Mesodermal cell (in vitro differentiated cells): ENCODE measurements at regions not wholly inside any gene's neighbourhood (a gene's known extent, or its start where the extent isn't known, plus 50 kb on each side); places are given as distances from the start of the nearest gene placed in this dataset.
"Not testable (repeated sequence)": the region's sequence is repeated elsewhere in the genome, so short reads cannot be mapped to it uniquely, and the experiment has no call there.

Experiments
- H3K27ac ChIP-seq: 2 replicates; pipeline ENCODE4 v1.7.0; 2013; ENCODE audit warnings: mild to moderate bottlenecking, low read depth, low read length, moderate library complexity; ENCODE audit not compliant: severe bottlenecking
- H3K36me3 ChIP-seq: 2 replicates; pipeline ENCODE4 v1.7.1; 2013; ENCODE audit warnings: mild to moderate bottlenecking, low read length, moderate library complexity; ENCODE audit not compliant: control insufficient read depth, insufficient read depth
- H3K4me1 ChIP-seq: one replicate; pipeline ENCODE4 v1.7.1; 2013; ENCODE audit warnings: mild to moderate bottlenecking, low read length; ENCODE audit not compliant: insufficient read depth, control insufficient read depth, poor library complexity, severe bottlenecking
- H3K4me3 ChIP-seq: 2 replicates; pipeline ENCODE4 v1.7.0; 2013; ENCODE audit warnings: low read length, control low read depth, mild to moderate bottlenecking; ENCODE audit not compliant: insufficient read depth, poor library complexity, severe bottlenecking; ENCODE audit errors: extremely low read depth
- H3K9me3 ChIP-seq: 2 replicates; pipeline ENCODE4 v1.7.1; 2013; ENCODE audit warnings: mild to moderate bottlenecking, low read length, moderate library complexity; ENCODE audit not compliant: control insufficient read depth
- WGBS, 2 experiments: methylation state at CpG; one replicate each; pipeline ENCODE4 v1.1.5; 2013; ENCODE audit warnings: missing lambda C conversion rate in 2 of 2; ENCODE audit not compliant: insufficient coverage in 2 of 2; 5-methylcytosine and 5-hydroxymethylcytosine counted together

GRCh38 chr11:129557421-129557820, 181.8 kb downstream of the BARX2 start:
- no peaks in the 10 kb centered on the region for H3K9me3 ChIP-seq
- 76 to 77% methylated on average over 2 to 4 of the region's 4 CpGs for WGBS, 2 experiments

DNA sequence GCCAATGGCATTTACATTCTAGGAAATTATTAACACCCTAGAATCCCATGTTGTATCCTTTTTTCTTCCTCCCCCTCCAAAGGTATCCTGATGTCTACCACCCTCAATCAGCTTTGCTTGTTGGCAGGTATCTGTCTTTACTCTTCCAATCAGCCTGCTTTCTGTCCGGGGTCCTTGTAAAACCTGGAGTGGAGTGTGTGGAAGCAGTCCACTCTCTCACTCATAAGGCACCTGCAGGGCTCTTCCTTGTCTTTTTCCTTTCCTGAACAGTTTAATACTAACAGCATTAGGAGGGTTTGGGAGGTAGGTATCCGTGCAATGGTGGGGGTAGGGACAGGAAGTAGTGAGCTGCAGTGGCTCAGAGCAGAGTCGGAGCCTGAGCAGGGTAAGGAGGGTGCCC, 193.4 kb downstream of the BARX2 start:
- Histone ChIP-seq H3K9me3 (no peaks in the 10 kb centered on the region), H3K27ac (no peak overlapping the region), H3K36me3 (no peaks in the 10 kb centered on the region), H3K4me3 (no peak overlapping the region), H3K4me1 (no peaks in the 10 kb centered on the region)
- WGBS, 2 experiments, result 89 to 100% methylated on average over 3 of the region's 3 CpGs

More at GRCh38 chr11:129557421-129557820, 181.8 kb downstream of the BARX2 start:
- Histone ChIP-seq H3K27ac (no peak overlapping the region), H3K4me3 (no peak overlapping the region), H3K36me3 (no peaks in the 10 kb centered on the region), H3K4me1 (peaks cover 8% of the 10 kb centered on the region)

DNA sequence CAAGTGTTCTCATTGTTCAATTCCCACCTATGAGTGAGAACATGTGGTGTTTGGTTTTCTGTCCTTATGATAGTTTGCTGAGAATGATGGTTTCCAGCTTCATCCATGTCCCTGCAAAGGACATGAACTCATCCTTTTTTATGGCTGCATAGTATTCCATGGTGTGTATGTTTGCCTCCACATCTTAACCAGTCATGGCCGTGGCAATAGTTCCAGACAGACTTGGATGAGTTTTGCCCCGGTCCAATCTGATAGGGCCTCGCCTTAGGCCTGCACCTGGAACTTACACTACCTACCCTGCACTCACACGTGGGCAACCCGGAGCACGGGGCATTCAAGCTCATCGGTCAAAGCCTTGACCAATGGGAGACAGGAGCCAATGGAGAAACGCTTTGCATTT, 197.0 kb downstream of the BARX2 start:
- H3K9me3 ChIP-seq, H3K36me3 ChIP-seq, H3K27ac ChIP-seq, H3K4me1 ChIP-seq, H3K4me3 ChIP-seq: not testable (repeated sequence)
- 90 to 96% methylated on average over 8 of the region's 8 CpGs for whole genome bisulfite sequencing, 2 experiments

- Histone ChIP-seq H3K4me1 (no peaks in the 10 kb centered on the region), H3K27ac (no peak overlapping the region), H3K9me3 (peaks cover 2% of the 10 kb centered on the region), H3K36me3 (no peaks in the 10 kb centered on the region), H3K4me3 (no peak overlapping the region)
- 86 to 96% methylated on average over 7 to 12 of the region's 13 CpGs for WGBS, 2 experiments
These were observed 197.5 kb downstream of the BARX2 start for GRCh38 chr11:129573161-129573560.

- WGBS, 2 experiments, result 89 to 96% methylated on average over 13 of the region's 13 CpGs
- no peak overlapping the region for H3K4me3 ChIP-seq
- no peak overlapping the region for H3K27ac ChIP-seq
- H3K9me3 ChIP-seq, result peaks cover 2% of the 10 kb centered on the region
- no peaks in the 10 kb centered on the region for H3K4me1 ChIP-seq
- H3K36me3 ChIP-seq, result no peaks in the 10 kb centered on the region
These were observed 198.8 kb downstream of the BARX2 start for GRCh38 chr11:129574431-129574830.

DNA sequence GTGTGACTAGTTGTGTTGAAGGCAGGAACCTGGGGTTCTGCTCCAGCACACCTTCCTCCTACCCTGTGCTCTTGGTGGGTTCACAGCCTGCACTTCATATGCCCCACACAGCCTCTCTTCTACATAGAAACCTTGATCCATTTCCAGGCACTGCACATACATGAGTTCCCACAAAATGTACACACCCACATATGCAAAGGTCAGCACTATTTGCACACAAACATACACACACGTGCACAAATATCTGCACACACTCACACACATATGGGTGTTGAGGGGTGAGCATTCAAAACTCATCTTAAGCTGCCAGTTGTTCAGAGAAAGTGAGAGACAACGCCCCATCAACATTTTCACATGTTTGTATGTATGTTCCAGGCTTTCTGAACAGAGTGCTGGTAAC, 201.0 kb downstream of the BARX2 start:
- no peaks in the 10 kb centered on the region for H3K4me1 ChIP-seq
- no peak overlapping the region for H3K4me3 ChIP-seq
- H3K9me3 ChIP-seq, result peaks cover 2% of the 10 kb centered on the region
- WGBS, 2 experiments, result no CpG with 5 or more reads among the region's 2 CpGs
- H3K36me3 ChIP-seq, result no peaks in the 10 kb centered on the region
- H3K27ac ChIP-seq, result no peak overlapping the region

DNA sequence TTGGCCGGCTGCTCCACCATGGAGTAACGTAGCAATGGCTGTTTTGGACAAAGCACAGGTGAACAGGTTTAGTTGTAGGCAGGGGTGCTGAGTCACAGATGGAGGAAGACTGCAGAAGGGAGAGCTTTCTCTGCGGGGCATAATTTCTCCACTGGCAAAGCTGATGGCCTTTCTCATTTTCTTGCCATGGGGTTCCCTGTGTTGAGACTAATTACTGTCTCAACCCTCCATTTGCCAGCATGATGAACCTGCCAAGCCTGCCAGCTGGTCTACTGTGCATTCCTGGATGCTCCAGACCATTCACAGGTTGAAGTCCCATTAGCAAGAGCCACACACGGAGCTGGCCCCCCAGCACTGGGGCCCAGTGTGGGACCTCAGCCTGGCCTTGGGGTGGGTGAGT, 202.4 kb downstream of the BARX2 start:
- Histone ChIP-seq H3K4me1 (no peaks in the 10 kb centered on the region), H3K9me3 (peaks cover 2% of the 10 kb centered on the region), H3K36me3 (no peaks in the 10 kb centered on the region), H3K27ac (no peak overlapping the region), H3K4me3 (no peak overlapping the region)
- 84 to 100% methylated on average over 3 of the region's 4 CpGs for WGBS, 2 experiments

DNA sequence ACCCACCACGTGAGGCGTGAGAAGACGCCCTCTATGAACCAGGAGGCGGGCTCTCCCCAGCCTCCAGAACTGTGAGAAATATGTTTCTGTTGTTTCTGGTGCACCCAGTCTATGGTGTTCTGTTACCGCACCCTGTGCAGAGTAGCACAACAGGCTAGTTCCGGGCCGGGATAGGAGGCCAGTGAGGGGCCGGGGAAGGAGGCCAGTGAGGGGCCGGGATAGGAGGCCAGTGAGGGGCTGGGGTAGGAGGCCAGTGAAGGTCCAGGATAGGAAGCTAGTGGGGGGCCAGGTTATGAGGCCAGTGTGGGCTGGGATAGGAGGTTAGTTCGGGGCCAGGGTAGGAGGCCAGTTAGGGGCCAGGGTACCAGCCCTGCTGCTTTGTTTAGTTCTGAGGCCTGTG, 204.6 kb downstream of the BARX2 start:
- WGBS, 2 experiments, result 90 to 100% methylated on average over 6 to 7 of the region's 10 CpGs
- Histone ChIP-seq H3K9me3 (no peaks in the 10 kb centered on the region), H3K4me3 (no peak overlapping the region), H3K4me1 (no peaks in the 10 kb centered on the region), H3K27ac (no peak overlapping the region), H3K36me3 (no peaks in the 10 kb centered on the region)

GRCh38 chr11:129584316-129584715, 208.7 kb downstream of the BARX2 start:
- H3K9me3 ChIP-seq, result no peaks in the 10 kb centered on the region
- no peak overlapping the region for H3K4me3 ChIP-seq
- H3K4me1 ChIP-seq, result no peaks in the 10 kb centered on the region
- H3K36me3 ChIP-seq, result no peaks in the 10 kb centered on the region
- 85 to 91% methylated on average over 3 to 6 of the region's 6 CpGs for WGBS, 2 experiments
- H3K27ac ChIP-seq, result no peak overlapping the region

- Histone ChIP-seq H3K27ac (no peak overlapping the region), H3K9me3 (no peaks in the 10 kb centered on the region), H3K4me3 (no peak overlapping the region)
These were observed 213.7 kb downstream of the BARX2 start for GRCh38 chr11:129589190-129589860.

GRCh38 chr11:129590030-129590752, 214.5 kb downstream of the BARX2 start:
- Histone ChIP-seq H3K36me3 (no peaks in the 10 kb centered on the region), H3K4me3 (no peak overlapping the region), H3K9me3 (no peaks in the 10 kb centered on the region), H3K4me1 (no peaks in the 10 kb centered on the region), H3K27ac (no peak overlapping the region)
- WGBS, 2 experiments, result 60 to 66% methylated on average over 6 of the region's 10 CpGs

More at GRCh38 chr11:129589190-129589860, 213.7 kb downstream of the BARX2 start:
- Histone ChIP-seq H3K36me3 (no peaks in the 10 kb centered on the region), H3K4me1 (no peaks in the 10 kb centered on the region)
- WGBS, 2 experiments, result 0 to 4% methylated on average over 2 to 4 of the region's 5 CpGs
